Fibroblast of peridontal ligament (primary cell): ENCODE measurements at regions not wholly inside any gene's neighbourhood (a gene's known extent, or its start where the extent isn't known, plus 50 kb on each side); places are given as distances from the start of the nearest gene placed in this dataset.
"Not testable (repeated sequence)": the region's sequence is repeated elsewhere in the genome, so short reads cannot be mapped to it uniquely, and the experiment has no call there.

ENCODE experiments used
- DNase-seq: peaks from one replicate; pipeline ENCODE4 v3.0.0-alpha.2; 2010; ENCODE audit errors: extremely low read depth

GRCh38 chr10:8310930-8311329 lies 256.4 kb downstream of the GATA3 start:
- DNase-seq = no peak

- no peak for DNase-seq
These were observed 257.1 kb downstream of the GATA3 start for GRCh38 chr10:8311526-8312070.

- no peak for DNase-seq
These were observed 257.6 kb downstream of the GATA3 start for GRCh38 chr10:8312079-8312478.

DNA sequence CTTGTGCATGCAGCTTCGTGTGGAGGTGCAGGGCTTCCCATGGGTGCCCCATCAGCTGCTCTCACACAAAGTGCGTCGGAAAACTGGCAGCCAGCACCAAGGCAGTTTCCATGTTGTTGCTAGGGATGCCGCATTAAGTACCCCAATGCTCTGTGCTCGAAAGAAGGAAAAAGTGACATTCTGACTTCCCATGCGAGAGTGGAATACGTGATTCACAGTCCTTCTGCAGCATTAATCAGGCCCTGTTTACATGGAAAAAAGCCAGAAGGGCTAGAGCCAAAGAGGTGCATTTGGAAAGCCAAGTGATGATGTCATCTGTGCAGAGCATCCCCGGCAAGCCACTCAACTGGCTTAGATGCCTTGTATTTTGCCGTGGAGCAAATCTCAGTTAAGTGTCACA lies 258.3 kb downstream of the GATA3 start:
- DNase-seq = no peak

GRCh38 chr10:8314486-8314885 lies 260.0 kb downstream of the GATA3 start:
- DNase-seq = no peak

- no peak for DNase-seq
These were observed 261.1 kb downstream of the GATA3 start for GRCh38 chr10:8315619-8316021.

DNA sequence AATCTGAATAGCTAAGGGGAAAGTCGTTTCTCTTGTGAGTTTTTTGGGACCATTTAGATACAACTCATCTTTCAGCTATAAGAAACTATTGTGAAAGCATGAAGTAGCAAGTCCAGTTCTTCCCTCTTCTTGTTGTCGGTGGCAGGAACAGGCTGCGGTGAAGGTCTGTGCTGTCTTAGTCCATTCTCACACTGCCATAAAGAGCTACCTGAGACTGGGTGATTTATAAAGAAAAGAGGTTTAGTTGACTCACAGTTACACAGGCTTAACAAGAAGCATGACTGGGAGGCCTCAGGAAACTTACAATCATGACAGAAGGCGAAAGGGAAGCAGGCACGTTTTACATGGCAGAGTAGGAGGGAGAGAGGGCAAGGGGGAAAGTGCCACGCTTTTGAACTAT lies 261.8 kb downstream of the GATA3 start:
- no peak for DNase-seq

- not testable (repeated sequence) for DNase-seq
These were observed 263.9 kb downstream of the GATA3 start for GRCh38 chr10:8318429-8318828.

DNA sequence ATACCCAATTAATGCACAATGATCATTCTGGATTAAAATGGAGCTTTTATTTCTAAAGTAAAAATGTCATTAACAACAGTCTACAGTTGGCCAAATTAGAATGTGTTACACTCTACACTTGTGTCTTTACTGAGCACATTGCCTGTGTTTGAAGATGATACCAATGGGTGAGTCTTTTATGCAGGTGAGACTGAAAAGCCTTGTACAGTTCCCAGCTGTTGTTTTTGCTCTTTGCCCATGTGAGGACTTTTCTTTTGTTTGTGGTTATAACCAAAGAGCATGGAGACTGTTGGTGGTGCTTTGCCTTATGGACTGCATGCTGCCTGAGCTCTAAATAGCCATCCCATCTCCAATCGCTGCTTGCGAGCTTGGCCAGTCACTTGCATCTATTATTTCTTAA lies 264.5 kb downstream of the GATA3 start:
- no peak for DNase-seq

GRCh38 chr10:8319704-8320103 lies 265.2 kb downstream of the GATA3 start:
- DNase-seq = no peak

GRCh38 chr10:8321990-8322389 lies 267.5 kb downstream of the GATA3 start:
- DNase-seq = no peak

GRCh38 chr10:8323428-8324054 lies 269.1 kb downstream of the GATA3 start:
- no peak for DNase-seq

DNA sequence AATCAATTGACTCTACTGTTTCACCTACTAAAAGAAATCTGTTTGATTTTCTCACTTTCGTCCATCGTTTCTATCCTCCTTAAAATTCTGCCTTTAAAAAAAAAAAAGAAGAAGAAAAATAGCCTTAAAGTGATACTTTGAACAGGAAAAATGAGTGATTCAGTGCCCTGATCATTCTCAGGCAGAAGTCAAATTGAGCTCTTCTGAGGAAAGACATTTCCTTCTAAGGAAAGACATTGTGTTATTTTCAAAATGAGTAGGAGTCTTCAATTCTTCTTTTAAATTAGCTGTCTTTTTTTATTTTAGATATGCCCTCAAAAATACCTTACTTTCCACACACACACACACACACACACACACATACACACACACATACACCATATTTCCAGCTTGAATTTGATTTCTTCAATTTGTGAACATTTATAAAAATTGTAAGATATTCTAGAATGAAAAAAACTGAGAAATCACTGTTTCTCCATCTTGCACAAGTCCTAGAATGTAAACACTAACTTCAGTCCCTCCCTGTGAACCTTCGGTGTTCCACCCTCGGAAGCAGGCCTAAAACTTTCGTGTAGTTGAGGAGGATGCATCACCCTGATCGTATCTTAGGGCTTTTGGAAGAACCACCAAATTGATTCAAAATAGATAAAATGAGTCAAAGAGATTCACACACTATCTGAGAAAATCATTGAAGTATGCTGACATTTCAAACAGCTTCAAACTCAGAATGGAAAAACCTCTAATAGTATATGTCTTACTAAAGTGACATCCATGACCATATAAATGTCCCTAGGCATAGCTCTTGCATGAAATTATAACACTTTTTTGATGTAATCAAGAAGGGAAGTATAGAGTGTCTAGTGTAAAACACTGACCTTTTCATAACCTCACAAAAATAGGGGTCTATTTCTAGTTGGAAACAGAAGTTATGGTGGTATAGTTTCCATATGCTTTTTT lies 270.8 kb downstream of the GATA3 start:
- DNase-seq = no peak

DNA sequence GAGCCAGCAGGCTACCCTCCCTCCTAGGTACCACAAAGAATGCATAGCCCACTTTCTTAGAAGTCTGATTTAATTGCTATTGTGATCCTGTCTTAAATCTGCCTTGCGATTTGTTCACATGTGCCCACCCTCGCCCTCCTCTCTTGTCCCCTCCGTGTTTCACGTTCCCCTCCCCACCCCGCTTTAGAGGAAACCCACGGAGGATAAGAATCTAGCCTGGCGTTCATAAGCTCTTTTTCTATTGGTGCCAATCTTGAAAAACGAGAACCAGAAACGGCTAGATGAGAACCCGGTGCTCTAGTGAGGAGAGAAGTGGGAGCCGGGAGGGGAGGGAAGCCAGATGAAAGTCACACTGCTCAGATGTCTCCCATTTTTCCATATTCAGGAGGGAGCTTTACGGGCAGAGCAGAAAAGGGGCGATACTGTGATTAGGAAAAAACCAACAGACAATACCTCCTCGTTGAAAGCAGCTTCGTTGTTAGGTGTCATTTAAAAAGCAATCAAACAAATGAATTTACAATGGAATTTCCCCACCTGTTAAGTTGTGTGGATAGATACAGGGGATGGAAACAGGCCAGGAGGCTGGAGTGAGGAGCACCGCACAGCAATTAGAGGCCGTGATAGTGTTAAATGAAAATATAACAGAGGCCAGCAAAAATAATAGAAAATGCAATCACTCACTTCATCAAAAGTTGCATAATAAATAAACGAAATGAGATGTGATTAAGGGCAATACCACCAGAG lies 272.1 kb downstream of the GATA3 start:
- DNase-seq = no peak

DNA sequence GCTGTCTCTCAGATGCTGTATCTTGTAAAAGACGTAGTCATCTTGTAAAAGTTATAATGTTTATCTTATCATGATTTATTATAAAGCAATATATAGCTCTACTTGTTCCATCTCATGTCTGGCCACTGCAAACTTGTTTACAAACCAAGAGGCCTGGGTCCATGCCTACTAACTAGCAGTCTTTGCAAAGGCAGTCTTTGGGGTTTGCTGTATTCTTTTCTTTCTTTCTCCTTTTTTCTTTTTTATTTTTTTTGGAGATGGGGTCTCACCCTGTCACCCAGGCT lies 272.6 kb downstream of the GATA3 start:
- no peak for DNase-seq

DNA sequence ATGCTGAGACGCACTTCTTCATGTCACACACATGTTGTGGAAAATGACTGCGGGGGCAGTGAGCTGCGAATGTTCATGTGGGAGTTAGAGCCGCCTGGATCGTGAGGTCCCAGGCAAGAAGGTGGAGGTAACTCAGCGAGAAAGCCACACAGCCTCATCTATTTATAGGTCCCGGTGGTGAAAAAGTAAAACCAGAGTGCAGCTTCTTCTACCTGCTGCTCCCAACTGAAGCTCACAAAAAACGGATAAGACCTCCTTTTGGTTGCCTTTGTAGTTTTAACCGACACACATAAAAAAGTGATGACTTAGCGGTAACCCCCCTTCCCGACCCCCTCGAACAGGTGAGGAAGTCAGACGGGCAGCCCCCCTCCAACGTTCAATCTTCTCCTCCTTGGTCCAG lies 276.9 kb downstream of the GATA3 start:
- no peak for DNase-seq

- DNase-seq = no peak
These were observed 277.6 kb downstream of the GATA3 start for GRCh38 chr10:8331896-8332729.

- DNase-seq = no peak
These were observed 278.2 kb downstream of the GATA3 start for GRCh38 chr10:8332730-8333111.

- DNase-seq = no peak
These were observed 280.1 kb downstream of the GATA3 start for GRCh38 chr10:8334631-8335030.

DNA sequence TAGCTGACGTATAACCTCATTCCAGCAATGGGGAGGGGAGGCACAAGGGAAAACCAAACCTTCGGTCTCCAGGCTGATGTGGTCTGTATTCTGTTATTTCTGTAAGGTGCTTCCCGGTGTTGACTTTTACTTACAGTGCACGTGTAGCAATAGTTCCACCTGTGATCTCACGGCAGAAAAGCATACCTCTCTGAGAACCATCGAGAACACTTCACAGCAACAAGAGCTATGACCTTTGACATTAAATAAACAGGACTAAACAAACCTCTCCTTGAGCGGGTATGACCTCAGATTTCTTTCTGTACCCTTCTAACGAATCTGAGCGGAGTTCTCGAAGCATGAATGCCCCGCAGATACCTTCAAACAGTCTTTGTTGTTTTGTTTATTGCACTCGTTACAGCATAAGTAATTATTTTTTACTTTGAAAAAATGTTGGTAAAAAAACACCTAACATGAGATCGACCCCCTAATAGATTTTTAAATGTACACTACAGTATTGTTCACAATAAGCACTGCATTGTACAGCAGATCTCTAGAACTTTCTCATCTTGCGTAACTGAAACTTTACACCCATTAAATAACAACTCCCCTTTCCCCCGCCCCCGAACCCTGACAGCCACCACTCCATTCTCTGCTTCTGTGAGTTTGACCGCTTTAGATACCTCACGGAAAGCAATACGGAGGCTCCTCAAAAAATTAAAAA lies 282.3 kb downstream of the GATA3 start:
- no peak for DNase-seq

DNA sequence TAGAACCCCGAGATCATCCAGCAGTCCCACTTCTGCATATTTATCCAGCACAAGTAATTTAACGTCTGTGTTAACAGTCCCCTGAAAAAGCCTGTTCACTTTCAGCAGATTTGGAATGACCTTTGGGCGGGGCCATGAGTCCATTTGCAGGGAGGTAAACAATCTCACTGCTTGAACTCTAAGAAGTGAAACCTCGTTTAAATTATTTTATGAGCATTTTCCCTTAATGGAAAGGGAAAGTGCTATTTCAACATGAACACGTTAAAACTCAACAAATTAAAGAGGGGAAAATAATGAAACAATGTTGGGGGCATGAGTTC lies 282.8 kb downstream of the GATA3 start:
- no peak for DNase-seq
